Colon (tissue), 2 donors: ENCODE measurements at regions not wholly inside any gene's neighbourhood (a gene's known extent, or its start where the extent isn't known, plus 50 kb on each side); places are given as distances from the start of the nearest gene placed in this dataset.

ENCODE experiments used
- FAIRE-seq: peaks from 2 replicates; lab custom pipeline; 2012; peaks lifted over from hg19 to GRCh38; lab: Jason Lieb, UNC
- donor health status: control.
- donor health status: control.

- no peak for FAIRE-seq
Observed at GRCh38 chr3:69439643-69440270, 53.9 kb upstream of the FRMD4B start.

- no peak for FAIRE-seq
Observed at GRCh38 chr3:69438476-69438875, 52.6 kb upstream of the FRMD4B start.

GRCh38 chr3:69435274-69436265, 49.7 kb upstream of the FRMD4B start:
- FAIRE-seq = no peak
